SK-N-SH treated with all-trans-retinoic acid at 6 μM for 48 hours (cell line): ENCODE measurements at regions not wholly inside any gene's neighbourhood (a gene's known extent, or its start where the extent isn't known, plus 50 kb on each side); places are given as distances from the start of the nearest gene placed in this dataset.

Experiments used
- ATAC-seq: fragments of 200-7000 bp; cut with Tn5 transposase; 3 replicates; pipeline ENCODE4 v1.9.1; 2020; ENCODE audit warnings: mild to moderate bottlenecking, moderate library complexity
- BACH2 ChIP-seq: fragments of 250-450 bp; sonication (Bioruptor Pico); IDR thresholded peaks from 2 replicates; pipeline ENCODE4 v1.9.0; 2021; ENCODE audit warnings: mild to moderate bottlenecking, borderline replicate concordance
- CSDC2 ChIP-seq: fragments of 250-450 bp; sonication (Bioruptor Pico); IDR thresholded peaks from 2 replicates; pipeline ENCODE4 v1.5.0; 2020; ENCODE audit warnings: mild to moderate bottlenecking, moderate library complexity
- ESRRG ChIP-seq: fragments of 250-450 bp; sonication (Bioruptor Pico); IDR thresholded peaks from 2 replicates; pipeline ENCODE4 v1.6.1; 2021; ENCODE audit warnings: mild to moderate bottlenecking
- ISL1 ChIP-seq: fragments of 250-450 bp; sonication (Bioruptor Pico); IDR thresholded peaks from 2 replicates; pipeline ENCODE4 v2.1.2; 2022; ENCODE audit warnings: mild to moderate bottlenecking, moderate library complexity
- OSR1 ChIP-seq: fragments of 250-450 bp; sonication (Bioruptor Pico); IDR thresholded peaks from 2 replicates; pipeline ENCODE4 v1.8.0; 2022; ENCODE audit warnings: moderate library complexity, mild to moderate bottlenecking, inconsistent platforms
- PPARA ChIP-seq: fragments of 250-450 bp; sonication (Bioruptor Pico); IDR thresholded peaks from 2 replicates; pipeline ENCODE4 v1.5.0; 2020; ENCODE audit warnings: mild to moderate bottlenecking, borderline replicate concordance
- RARB ChIP-seq: fragments of 250-450 bp; sonication (Bioruptor Pico); IDR thresholded peaks from 2 replicates; pipeline ENCODE4 v1.8.0; 2021; ENCODE audit warnings: mild to moderate bottlenecking, moderate library complexity
- SNAI2 ChIP-seq: fragments of 250-450 bp; sonication (Bioruptor Pico); IDR thresholded peaks from 2 replicates; pipeline ENCODE4 v1.5.0; 2020; ENCODE audit warnings: mild to moderate bottlenecking, moderate library complexity
- TCF4 ChIP-seq: fragments of 250-450 bp; sonication (Bioruptor Pico); IDR thresholded peaks from 2 replicates; pipeline ENCODE4 v1.8.0; 2021; ENCODE audit warnings: mild to moderate bottlenecking, moderate library complexity, borderline replicate concordance
- TOX ChIP-seq: fragments of 250-450 bp; sonication (Bioruptor Pico); IDR thresholded peaks from 2 replicates; pipeline ENCODE4 v1.8.0; 2021; ENCODE audit warnings: mild to moderate bottlenecking, moderate library complexity, borderline replicate concordance
- ZC3H10 ChIP-seq: fragments of 250-450 bp; sonication (Bioruptor Pico); IDR thresholded peaks from 2 replicates; pipeline ENCODE4 v1.5.1; 2021; ENCODE audit warnings: mild to moderate bottlenecking, moderate library complexity
- ZFP3 ChIP-seq: fragments of 250-450 bp; sonication (Bioruptor Pico); IDR thresholded peaks from 2 replicates; pipeline ENCODE4 v1.5.0; 2020; ENCODE audit warnings: mild to moderate bottlenecking, moderate library complexity
- ZNF565 ChIP-seq: fragments of 450-650 bp; formaldehyde crosslinking; conservative IDR thresholded peaks from 2 replicates; pipeline ENCODE4 v1.5.0; 2020; ENCODE audit warnings: low read depth, mild to moderate bottlenecking, moderate library complexity
- ZNF70 ChIP-seq: fragments of 450-650 bp; formaldehyde crosslinking; IDR thresholded peaks from 2 replicates; pipeline ENCODE4 v1.5.0; 2020; ENCODE audit warnings: mild to moderate bottlenecking, moderate library complexity
- ZNF8 ChIP-seq: fragments of 450-650 bp; formaldehyde crosslinking; IDR thresholded peaks from 2 replicates; pipeline ENCODE4 v1.5.0; 2020; ENCODE audit warnings: mild to moderate bottlenecking, moderate library complexity
- TF ChIP-seq, protein P1 (sequence below): fragments of 250-450 bp; sonication (Bioruptor Pico); IDR thresholded peaks from 2 replicates; pipeline ENCODE4 v1.5.1; 2021; ENCODE audit warnings: mild to moderate bottlenecking, moderate library complexity
- TF ChIP-seq, protein P2 (sequence below): fragments of 250-450 bp; sonication (Bioruptor Pico); IDR thresholded peaks from 2 replicates; pipeline ENCODE4 v1.5.0; 2020; ENCODE audit warnings: mild to moderate bottlenecking, moderate library complexity
- TF ChIP-seq, protein P3 (sequence below): fragments of 250-450 bp; sonication (Bioruptor Pico); IDR thresholded peaks from 2 replicates; pipeline ENCODE4 v1.8.0; 2021; ENCODE audit warnings: low read depth, mild to moderate bottlenecking, moderate library complexity, borderline replicate concordance
- TF ChIP-seq, protein P4 (sequence below): fragments of 250-450 bp; sonication (Bioruptor Pico); IDR thresholded peaks from 2 replicates; pipeline ENCODE4 v1.5.1; 2020; ENCODE audit warnings: low read depth, mild to moderate bottlenecking, moderate library complexity
- TF ChIP-seq, protein P5 (sequence below): fragments of 250-450 bp; sonication (Bioruptor Pico); IDR thresholded peaks from 2 replicates; pipeline ENCODE4 v1.8.0; 2020; ENCODE audit warnings: mild to moderate bottlenecking, moderate library complexity, borderline replicate concordance

DNA sequence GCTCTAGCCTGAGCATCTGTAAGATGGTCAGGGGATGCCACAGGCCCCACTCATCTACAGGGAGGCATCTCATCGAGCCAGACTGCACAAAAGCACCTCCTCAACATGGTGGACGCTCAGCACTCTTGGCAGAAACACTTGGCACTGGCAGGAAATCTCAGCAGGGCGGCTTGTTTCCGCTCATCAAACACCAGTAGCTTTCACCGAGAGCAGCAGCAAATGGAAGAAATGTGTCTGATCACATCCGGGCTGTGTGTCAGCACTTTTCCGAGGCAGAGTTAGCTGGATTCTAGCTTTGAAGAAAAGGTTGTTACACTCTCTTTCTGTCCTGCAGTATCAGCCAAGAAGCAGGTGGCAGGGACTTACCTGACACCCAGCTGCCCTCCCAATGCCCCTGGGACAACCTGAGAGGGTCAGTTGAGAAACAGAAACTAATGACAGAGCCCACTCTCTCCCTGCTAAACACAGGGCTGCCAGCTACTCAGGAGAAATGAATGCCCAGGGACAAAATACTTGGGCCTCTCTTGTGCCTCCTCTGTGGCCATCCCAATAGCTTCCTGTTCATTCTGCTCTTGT lies 68.9 kb upstream of the FZD7 start:
- no peak for TF ChIP-seq PPARA
- no peak for TF ChIP-seq ISL1 (CRISPR knock-in tag)
- TF ChIP-seq ZNF8: no peak
- TF ChIP-seq SNAI2 (CRISPR knock-in tag): no peak
- no peak for ATAC-seq

DNA sequence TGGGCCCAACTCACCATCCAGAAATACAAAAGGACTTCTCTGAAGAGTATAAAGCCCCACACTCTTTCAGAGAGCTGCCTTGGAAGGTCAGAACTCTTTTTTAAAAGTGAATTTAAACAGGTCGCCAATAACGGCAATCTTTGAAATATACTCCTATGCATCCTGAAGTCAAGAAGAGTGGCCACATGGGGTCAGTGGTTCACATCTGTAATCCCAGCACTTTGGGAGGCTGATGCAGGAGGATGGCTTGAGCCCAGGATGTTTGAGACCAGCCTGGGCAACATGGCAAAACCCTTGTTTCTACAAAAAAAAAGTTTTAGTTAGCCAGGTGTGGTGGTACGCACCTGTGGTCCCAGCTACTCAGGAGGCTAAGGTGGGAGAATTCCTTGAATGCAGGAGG lies 68.1 kb upstream of the FZD7 start:
- TF ChIP-seq, protein P1, sequence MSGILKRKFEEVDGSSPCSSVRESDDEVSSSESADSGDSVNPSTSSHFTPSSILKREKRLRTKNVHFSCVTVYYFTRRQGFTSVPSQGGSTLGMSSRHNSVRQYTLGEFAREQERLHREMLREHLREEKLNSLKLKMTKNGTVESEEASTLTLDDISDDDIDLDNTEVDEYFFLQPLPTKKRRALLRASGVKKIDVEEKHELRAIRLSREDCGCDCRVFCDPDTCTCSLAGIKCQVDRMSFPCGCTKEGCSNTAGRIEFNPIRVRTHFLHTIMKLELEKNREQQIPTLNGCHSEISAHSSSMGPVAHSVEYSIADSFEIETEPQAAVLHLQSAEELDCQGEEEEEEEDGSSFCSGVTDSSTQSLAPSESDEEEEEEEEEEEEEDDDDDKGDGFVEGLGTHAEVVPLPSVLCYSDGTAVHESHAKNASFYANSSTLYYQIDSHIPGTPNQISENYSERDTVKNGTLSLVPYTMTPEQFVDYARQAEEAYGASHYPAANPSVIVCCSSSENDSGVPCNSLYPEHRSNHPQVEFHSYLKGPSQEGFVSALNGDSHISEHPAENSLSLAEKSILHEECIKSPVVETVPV (CRISPR knock-in tag): no peak
- no peak for TF ChIP-seq OSR1 (CRISPR knock-in tag)
- TF ChIP-seq, protein P2, sequence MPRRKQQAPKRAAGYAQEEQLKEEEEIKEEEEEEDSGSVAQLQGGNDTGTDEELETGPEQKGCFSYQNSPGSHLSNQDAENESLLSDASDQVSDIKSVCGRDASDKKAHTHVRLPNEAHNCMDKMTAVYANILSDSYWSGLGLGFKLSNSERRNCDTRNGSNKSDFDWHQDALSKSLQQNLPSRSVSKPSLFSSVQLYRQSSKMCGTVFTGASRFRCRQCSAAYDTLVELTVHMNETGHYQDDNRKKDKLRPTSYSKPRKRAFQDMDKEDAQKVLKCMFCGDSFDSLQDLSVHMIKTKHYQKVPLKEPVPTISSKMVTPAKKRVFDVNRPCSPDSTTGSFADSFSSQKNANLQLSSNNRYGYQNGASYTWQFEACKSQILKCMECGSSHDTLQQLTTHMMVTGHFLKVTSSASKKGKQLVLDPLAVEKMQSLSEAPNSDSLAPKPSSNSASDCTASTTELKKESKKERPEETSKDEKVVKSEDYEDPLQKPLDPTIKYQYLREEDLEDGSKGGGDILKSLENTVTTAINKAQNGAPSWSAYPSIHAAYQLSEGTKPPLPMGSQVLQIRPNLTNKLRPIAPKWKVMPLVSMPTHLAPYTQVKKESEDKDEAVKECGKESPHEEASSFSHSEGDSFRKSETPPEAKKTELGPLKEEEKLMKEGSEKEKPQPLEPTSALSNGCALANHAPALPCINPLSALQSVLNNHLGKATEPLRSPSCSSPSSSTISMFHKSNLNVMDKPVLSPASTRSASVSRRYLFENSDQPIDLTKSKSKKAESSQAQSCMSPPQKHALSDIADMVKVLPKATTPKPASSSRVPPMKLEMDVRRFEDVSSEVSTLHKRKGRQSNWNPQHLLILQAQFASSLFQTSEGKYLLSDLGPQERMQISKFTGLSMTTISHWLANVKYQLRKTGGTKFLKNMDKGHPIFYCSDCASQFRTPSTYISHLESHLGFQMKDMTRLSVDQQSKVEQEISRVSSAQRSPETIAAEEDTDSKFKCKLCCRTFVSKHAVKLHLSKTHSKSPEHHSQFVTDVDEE (CRISPR knock-in tag): no peak
- no peak for TF ChIP-seq TCF4 (CRISPR knock-in tag)
- no peak for TF ChIP-seq CSDC2 (CRISPR knock-in tag)
- TF ChIP-seq ESRRG (CRISPR knock-in tag): no peak
- no peak for TF ChIP-seq ZC3H10 (CRISPR knock-in tag)
- no peak for TF ChIP-seq ZFP3 (CRISPR knock-in tag)
- peak; percentile 60; the same call in 2 of the 3 replicates for ATAC-seq

DNA sequence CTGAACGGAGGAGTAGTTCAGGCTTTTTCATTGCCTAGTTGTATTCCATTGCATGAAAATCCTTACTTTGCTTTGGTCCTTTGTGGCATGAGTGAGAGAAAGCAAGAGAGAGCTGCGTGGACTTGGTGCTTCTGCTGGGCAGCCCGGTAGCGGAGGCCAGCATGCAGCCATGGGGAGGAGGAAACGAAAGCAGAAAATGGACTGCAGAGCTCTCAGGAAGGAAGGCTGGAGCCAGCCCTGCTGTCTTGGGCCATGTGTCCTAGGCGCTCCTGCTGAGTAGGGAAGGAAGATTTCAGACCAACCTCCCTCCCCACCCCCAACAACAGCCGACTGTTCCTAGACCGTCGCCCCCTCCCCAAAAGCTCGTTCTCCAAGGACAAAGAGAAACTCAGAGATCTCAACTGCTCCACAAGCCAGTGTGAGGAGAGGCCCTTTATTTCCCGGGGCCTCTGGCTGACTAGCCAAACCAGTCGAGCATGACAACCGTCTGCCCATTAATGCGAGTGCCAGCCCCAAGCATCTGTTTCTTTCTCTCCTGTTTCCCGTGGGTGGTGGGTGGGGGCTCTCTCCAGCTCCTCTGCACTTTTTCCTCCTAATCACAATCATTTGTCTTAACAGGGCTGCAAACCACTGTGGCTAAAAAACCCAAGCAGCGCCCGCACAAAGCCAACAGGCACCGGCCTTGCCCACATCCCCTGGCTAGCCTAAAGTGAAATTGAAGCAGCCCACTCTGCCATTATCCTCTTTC lies 66.8 kb upstream of the FZD7 start:
- no peak for ATAC-seq
- TF ChIP-seq TOX (CRISPR knock-in tag) (no peak), BACH2 (no peak), ESRRG (CRISPR knock-in tag) (no peak), TCF4 (CRISPR knock-in tag) (no peak), ZFP3 (CRISPR knock-in tag) (no peak), ZNF70 (CRISPR knock-in tag) (no peak), SNAI2 (CRISPR knock-in tag) (no peak), ZC3H10 (CRISPR knock-in tag) (no peak), PPARA (no peak), OSR1 (CRISPR knock-in tag) (no peak), RARB (CRISPR knock-in tag) (no peak), ZNF8 (no peak), ZNF565 (CRISPR knock-in tag) (no peak), ISL1 (CRISPR knock-in tag) (no peak)
- TF ChIP-seq, protein P3, sequence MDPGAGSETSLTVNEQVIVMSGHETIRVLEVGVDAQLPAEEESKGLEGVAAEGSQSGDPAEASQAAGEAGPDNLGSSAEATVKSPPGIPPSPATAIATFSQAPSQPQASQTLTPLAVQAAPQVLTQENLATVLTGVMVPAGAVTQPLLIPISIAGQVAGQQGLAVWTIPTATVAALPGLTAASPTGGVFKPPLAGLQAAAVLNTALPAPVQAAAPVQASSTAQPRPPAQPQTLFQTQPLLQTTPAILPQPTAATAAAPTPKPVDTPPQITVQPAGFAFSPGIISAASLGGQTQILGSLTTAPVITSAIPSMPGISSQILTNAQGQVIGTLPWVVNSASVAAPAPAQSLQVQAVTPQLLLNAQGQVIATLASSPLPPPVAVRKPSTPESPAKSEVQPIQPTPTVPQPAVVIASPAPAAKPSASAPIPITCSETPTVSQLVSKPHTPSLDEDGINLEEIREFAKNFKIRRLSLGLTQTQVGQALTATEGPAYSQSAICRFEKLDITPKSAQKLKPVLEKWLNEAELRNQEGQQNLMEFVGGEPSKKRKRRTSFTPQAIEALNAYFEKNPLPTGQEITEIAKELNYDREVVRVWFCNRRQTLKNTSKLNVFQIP (CRISPR knock-in tag): no peak
- TF ChIP-seq, protein P4, sequence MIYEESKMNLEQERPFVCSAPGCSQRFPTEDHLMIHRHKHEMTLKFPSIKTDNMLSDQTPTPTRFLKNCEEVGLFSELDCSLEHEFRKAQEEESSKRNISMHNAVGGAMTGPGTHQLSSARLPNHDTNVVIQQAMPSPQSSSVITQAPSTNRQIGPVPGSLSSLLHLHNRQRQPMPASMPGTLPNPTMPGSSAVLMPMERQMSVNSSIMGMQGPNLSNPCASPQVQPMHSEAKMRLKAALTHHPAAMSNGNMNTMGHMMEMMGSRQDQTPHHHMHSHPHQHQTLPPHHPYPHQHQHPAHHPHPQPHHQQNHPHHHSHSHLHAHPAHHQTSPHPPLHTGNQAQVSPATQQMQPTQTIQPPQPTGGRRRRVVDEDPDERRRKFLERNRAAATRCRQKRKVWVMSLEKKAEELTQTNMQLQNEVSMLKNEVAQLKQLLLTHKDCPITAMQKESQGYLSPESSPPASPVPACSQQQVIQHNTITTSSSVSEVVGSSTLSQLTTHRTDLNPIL: no peak
- TF ChIP-seq, protein P5, sequence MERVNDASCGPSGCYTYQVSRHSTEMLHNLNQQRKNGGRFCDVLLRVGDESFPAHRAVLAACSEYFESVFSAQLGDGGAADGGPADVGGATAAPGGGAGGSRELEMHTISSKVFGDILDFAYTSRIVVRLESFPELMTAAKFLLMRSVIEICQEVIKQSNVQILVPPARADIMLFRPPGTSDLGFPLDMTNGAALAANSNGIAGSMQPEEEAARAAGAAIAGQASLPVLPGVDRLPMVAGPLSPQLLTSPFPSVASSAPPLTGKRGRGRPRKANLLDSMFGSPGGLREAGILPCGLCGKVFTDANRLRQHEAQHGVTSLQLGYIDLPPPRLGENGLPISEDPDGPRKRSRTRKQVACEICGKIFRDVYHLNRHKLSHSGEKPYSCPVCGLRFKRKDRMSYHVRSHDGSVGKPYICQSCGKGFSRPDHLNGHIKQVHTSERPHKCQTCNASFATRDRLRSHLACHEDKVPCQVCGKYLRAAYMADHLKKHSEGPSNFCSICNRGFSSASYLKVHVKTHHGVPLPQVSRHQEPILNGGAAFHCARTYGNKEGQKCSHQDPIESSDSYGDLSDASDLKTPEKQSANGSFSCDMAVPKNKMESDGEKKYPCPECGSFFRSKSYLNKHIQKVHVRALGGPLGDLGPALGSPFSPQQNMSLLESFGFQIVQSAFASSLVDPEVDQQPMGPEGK (CRISPR knock-in tag): no peak
- TF ChIP-seq, protein P1 (CRISPR knock-in tag): no peak
